ENCODE measurements at regions not wholly inside any gene's neighbourhood (a gene's known extent, or its start where the extent isn't known, plus 50 kb on each side); places are given as distances from the start of the nearest gene placed in this dataset.

DNA sequence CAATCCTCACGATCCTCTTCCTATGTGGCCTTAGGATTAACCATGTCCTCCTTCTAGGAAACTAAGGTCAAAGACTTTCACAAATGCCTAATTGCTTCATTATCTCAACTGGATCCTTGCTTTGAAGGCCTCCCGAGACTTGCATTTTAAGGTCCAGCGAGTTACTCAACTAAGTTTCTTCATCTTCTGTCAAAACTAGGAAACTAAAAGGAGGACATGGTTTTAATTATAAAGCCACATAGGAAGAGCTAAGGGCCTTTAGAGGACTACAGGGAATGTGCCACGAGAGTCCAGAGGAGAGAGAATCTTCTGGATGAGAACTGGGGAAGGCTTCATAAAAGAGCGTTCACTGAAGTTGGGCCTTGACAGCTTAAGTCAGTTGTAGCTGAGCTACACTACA lies 87.8 kb upstream of the LPP start:
- H3K27ac ChIP-seq (ENCODE audit: low read depth in 2 of 2, low read length in 2 of 2), result no peak overlapping the region
- FAIRE-seq, result no peak
- TF ChIP-seq, protein P1, sequence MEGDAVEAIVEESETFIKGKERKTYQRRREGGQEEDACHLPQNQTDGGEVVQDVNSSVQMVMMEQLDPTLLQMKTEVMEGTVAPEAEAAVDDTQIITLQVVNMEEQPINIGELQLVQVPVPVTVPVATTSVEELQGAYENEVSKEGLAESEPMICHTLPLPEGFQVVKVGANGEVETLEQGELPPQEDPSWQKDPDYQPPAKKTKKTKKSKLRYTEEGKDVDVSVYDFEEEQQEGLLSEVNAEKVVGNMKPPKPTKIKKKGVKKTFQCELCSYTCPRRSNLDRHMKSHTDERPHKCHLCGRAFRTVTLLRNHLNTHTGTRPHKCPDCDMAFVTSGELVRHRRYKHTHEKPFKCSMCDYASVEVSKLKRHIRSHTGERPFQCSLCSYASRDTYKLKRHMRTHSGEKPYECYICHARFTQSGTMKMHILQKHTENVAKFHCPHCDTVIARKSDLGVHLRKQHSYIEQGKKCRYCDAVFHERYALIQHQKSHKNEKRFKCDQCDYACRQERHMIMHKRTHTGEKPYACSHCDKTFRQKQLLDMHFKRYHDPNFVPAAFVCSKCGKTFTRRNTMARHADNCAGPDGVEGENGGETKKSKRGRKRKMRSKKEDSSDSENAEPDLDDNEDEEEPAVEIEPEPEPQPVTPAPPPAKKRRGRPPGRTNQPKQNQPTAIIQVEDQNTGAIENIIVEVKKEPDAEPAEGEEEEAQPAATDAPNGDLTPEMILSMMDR (IDR thresholded peaks at IDR 0.05; ENCODE audit: borderline replicate concordance, extremely low read depth, insufficient read depth), result no peak

DNA sequence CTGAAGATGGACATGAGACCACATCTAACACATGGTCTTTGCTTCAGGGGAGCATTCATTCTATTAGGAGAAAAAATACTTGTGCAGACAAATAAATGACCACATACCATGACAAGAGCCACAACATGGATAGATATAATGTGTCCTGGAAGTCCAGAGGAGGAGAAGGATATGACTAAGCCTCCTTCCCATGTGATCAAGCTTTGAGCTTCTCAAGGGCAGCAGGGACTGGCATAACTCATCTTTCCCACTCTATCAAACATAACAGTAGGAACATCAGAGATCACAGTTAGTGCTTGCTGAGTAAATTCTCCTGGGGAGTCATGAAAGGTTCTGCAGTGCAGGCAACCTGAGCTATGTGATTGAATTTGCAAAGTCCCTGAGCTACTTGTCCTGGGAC lies 86.0 kb upstream of the LPP start:
- H3K36me3 ChIP-seq (ENCODE audit: control insufficient read depth in 2 of 3, insufficient read depth in 3 of 3, low read length in 3 of 3), result no peaks in the 10 kb centered on the region
- no peaks in the 10 kb centered on the region for H3K4me1 ChIP-seq (ENCODE audit: control insufficient read depth in 2 of 3, insufficient read depth in 2 of 3, low read depth in 1 of 3, low read length in 3 of 3)
- H3K27ac ChIP-seq (ENCODE audit: low read depth in 2 of 2, low read length in 2 of 2), result no peak overlapping the region
- TF ChIP-seq, protein P1 (IDR thresholded peaks at IDR 0.05; ENCODE audit: borderline replicate concordance, extremely low read depth, insufficient read depth), result no peak
- FAIRE-seq, result no peak
- no peak overlapping the region for H3K9ac ChIP-seq (ENCODE audit: low read length in 3 of 3)
- no peaks in the 10 kb centered on the region for H3K27me3 ChIP-seq (ENCODE audit: control insufficient read depth, insufficient read depth, low read length)
- H3K9me3 ChIP-seq (ENCODE audit: control insufficient read depth in 2 of 3, insufficient read depth in 1 of 3, low read length in 3 of 3), result no peaks in the 10 kb centered on the region
- no peak overlapping the region for H3K4me3 ChIP-seq (ENCODE audit: low read length in 3 of 3)
- DNase-seq, result no peak
- intact Hi-C loops (cut with DNase I), result no loop called here

More for the DNA sequence above, 87.8 kb upstream of the LPP start:
- Histone ChIP-seq H3K4me1 (ENCODE audit: control insufficient read depth in 2 of 3, insufficient read depth in 2 of 3, low read depth in 1 of 3, low read length in 3 of 3) (no peaks in the 10 kb centered on the region), H3K27me3 (ENCODE audit: control insufficient read depth, insufficient read depth, low read length) (no peaks in the 10 kb centered on the region), H3K36me3 (ENCODE audit: control insufficient read depth in 2 of 3, insufficient read depth in 3 of 3, low read length in 3 of 3) (no peaks in the 10 kb centered on the region), H3K4me3 (ENCODE audit: low read length in 3 of 3) (no peak overlapping the region), H3K9ac (ENCODE audit: low read length in 3 of 3) (no peak overlapping the region), H3K9me3 (ENCODE audit: control insufficient read depth in 2 of 3, insufficient read depth in 1 of 3, low read length in 3 of 3) (no peaks in the 10 kb centered on the region)
- DNase-seq, result no peak
- intact Hi-C loops (cut with DNase I), result no loop called here

DNA sequence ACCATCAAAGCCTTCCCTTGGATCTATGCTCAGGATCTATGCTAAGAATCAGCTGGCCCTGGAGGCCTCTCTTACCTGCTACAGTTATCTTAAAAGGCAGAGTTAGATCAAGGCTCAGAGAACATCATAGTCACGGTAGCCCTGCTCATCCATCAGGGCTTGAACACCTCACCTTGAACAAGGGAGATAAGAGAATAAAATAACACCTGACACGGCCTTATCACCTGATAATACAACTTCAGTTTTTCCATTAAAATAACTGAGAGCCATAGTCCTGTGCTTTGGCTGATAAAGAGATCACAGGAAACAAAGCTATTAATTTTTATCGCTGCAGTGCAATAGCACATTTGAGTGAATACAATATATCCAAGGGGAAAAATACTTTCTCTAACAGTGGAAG lies 85.6 kb upstream of the LPP start:
- no peaks in the 10 kb centered on the region for H3K27me3 ChIP-seq (ENCODE audit: control insufficient read depth, insufficient read depth, low read length)
- FAIRE-seq (no peak), DNase-seq (no peak)
- H3K4me1 ChIP-seq (ENCODE audit: control insufficient read depth in 2 of 3, insufficient read depth in 2 of 3, low read depth in 1 of 3, low read length in 3 of 3), result no peaks in the 10 kb centered on the region
- no peak overlapping the region for H3K27ac ChIP-seq (ENCODE audit: low read depth in 2 of 2, low read length in 2 of 2)
- intact Hi-C loops (cut with DNase I), result no loop called here
- no peak overlapping the region for H3K4me3 ChIP-seq (ENCODE audit: low read length in 3 of 3)
- no peaks in the 10 kb centered on the region for H3K9me3 ChIP-seq (ENCODE audit: control insufficient read depth in 2 of 3, insufficient read depth in 1 of 3, low read length in 3 of 3)
- H3K9ac ChIP-seq (ENCODE audit: low read length in 3 of 3), result no peak overlapping the region
- TF ChIP-seq, protein P1 (IDR thresholded peaks at IDR 0.05; ENCODE audit: borderline replicate concordance, extremely low read depth, insufficient read depth), result no peak
- H3K36me3 ChIP-seq (ENCODE audit: control insufficient read depth in 2 of 3, insufficient read depth in 3 of 3, low read length in 3 of 3), result no peaks in the 10 kb centered on the region

DNA sequence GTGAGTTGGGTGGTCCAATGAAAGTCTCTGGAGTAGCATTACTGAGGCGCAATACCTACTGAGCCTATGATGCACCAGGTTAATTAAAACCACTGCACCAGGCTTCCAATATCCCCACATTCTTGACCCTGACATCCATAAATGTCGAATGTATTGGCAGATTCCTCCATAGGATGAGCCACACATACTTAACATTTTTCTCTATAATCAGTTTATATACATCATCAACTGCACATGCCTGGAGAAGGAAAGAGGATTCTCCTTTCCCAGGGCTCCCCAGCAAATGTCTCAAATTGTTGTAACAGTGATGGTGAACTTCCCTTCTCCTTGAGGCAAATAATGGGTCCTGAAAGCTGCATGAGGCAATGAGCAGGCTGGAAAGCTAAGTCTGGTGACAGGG lies 82.3 kb upstream of the LPP start:
- Histone ChIP-seq H3K4me3 (ENCODE audit: low read length in 3 of 3) (no peak overlapping the region), H3K36me3 (ENCODE audit: control insufficient read depth in 2 of 3, insufficient read depth in 3 of 3, low read length in 3 of 3) (no peaks in the 10 kb centered on the region), H3K27me3 (ENCODE audit: control insufficient read depth, insufficient read depth, low read length) (no peaks in the 10 kb centered on the region), H3K4me1 (ENCODE audit: control insufficient read depth in 2 of 3, insufficient read depth in 2 of 3, low read depth in 1 of 3, low read length in 3 of 3) (peaks cover 0 to 4% (median 0%) of the 10 kb centered on the region in 3 donors), H3K27ac (ENCODE audit: low read depth in 2 of 2, low read length in 2 of 2) (no peak overlapping the region), H3K9ac (ENCODE audit: low read length in 3 of 3) (no peak overlapping the region), H3K9me3 (ENCODE audit: control insufficient read depth in 2 of 3, insufficient read depth in 1 of 3, low read length in 3 of 3) (no peaks in the 10 kb centered on the region)
- FAIRE-seq (no peak), DNase-seq (no peak)
- TF ChIP-seq, protein P1 (IDR thresholded peaks at IDR 0.05; ENCODE audit: borderline replicate concordance, extremely low read depth, insufficient read depth), result no peak
- intact Hi-C loops (cut with DNase I), result no loop called here

All from kidney (tissue), 13 donors.